ENCODE measurements at regions not wholly inside any gene's neighbourhood (a gene's known extent, or its start where the extent isn't known, plus 50 kb on each side); places are given as distances from the start of the nearest gene placed in this dataset.

- no peak overlapping the region for H3K9ac ChIP-seq (ENCODE audit: low read depth, low read length)
- no peaks in the 10 kb centered on the region for H3K36me3 ChIP-seq (ENCODE audit: control insufficient read depth, insufficient read depth, low read length)
- H3K27me3 ChIP-seq (ENCODE audit: control insufficient read depth, insufficient read depth, low read length): no peaks in the 10 kb centered on the region
- no peaks in the 10 kb centered on the region for H3K9me3 ChIP-seq (ENCODE audit: control insufficient read depth, insufficient read depth, low read length)
- peaks cover 4% of the 10 kb centered on the region for H3K4me1 ChIP-seq (ENCODE audit: control insufficient read depth, insufficient read depth, low read length)
- H3K4me3 ChIP-seq (ENCODE audit: low read depth, low read length): no peak overlapping the region
Observed at GRCh38 chr5:30871196-30871595, 322.3 kb upstream of the CDH6 start.

DNA sequence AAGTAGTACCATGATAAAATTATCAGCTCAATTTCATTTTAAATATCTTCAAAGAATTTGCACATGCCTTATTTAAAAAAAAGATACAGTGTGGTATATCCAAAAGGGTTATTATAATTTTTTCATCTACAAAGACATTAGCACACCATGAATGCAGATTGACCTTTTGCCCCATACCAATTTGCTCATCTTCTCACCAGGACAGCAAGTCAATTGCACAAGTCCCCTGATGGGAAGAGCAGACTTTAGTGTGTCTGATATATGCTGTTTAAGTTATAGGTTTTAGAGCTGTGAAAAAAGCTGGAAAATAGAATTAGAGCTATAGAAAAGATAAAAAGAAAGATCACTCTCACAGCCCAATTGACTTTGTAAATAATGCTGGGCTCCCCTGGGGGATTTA, 325.8 kb upstream of the CDH6 start:
- Histone ChIP-seq H3K4me1 (ENCODE audit: control insufficient read depth, insufficient read depth, low read length) (peaks cover 4% of the 10 kb centered on the region), H3K9me3 (ENCODE audit: control insufficient read depth, insufficient read depth, low read length) (no peaks in the 10 kb centered on the region), H3K9ac (ENCODE audit: low read depth, low read length) (no peak overlapping the region), H3K36me3 (ENCODE audit: control insufficient read depth, insufficient read depth, low read length) (no peaks in the 10 kb centered on the region), H3K4me3 (ENCODE audit: low read depth, low read length) (no peak overlapping the region), H3K27me3 (ENCODE audit: control insufficient read depth, insufficient read depth, low read length) (no peaks in the 10 kb centered on the region)

DNA sequence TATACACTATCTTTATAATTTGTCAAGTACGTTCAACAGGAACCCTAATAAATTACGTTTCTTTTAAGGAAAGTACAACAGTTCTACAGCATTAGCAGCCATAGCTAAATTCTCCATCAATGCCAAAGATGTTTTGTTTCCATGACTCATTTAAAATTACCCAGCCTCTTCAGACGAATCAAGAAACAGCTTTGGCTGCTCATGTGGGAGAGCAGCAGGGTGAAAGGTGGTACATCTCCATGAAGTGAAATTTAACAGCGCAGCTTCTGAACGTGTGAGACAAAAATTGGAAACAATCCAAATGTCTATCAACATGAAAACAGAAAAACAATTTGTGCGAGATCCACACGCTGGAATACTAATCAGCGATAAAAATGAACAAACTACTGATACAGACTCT, 327.3 kb upstream of the CDH6 start:
- Histone ChIP-seq H3K36me3 (ENCODE audit: control insufficient read depth, insufficient read depth, low read length) (no peaks in the 10 kb centered on the region), H3K27me3 (ENCODE audit: control insufficient read depth, insufficient read depth, low read length) (no peaks in the 10 kb centered on the region), H3K4me1 (ENCODE audit: control insufficient read depth, insufficient read depth, low read length) (peaks cover 4% of the 10 kb centered on the region), H3K9me3 (ENCODE audit: control insufficient read depth, insufficient read depth, low read length) (no peaks in the 10 kb centered on the region), H3K4me3 (ENCODE audit: low read depth, low read length) (no peak overlapping the region), H3K9ac (ENCODE audit: low read depth, low read length) (no peak overlapping the region)

- Histone ChIP-seq H3K9ac (ENCODE audit: low read depth, low read length) (no peak overlapping the region), H3K4me1 (ENCODE audit: control insufficient read depth, insufficient read depth, low read length) (no peaks in the 10 kb centered on the region), H3K27me3 (ENCODE audit: control insufficient read depth, insufficient read depth, low read length) (no peaks in the 10 kb centered on the region), H3K4me3 (ENCODE audit: low read depth, low read length) (no peak overlapping the region), H3K36me3 (ENCODE audit: control insufficient read depth, insufficient read depth, low read length) (no peaks in the 10 kb centered on the region), H3K9me3 (ENCODE audit: control insufficient read depth, insufficient read depth, low read length) (no peaks in the 10 kb centered on the region)
Observed at GRCh38 chr5:30856242-30856641, 337.2 kb upstream of the CDH6 start.

- H3K4me1 ChIP-seq (ENCODE audit: control insufficient read depth, insufficient read depth, low read length): no peaks in the 10 kb centered on the region
- no peak overlapping the region for H3K9ac ChIP-seq (ENCODE audit: low read depth, low read length)
- H3K9me3 ChIP-seq (ENCODE audit: control insufficient read depth, insufficient read depth, low read length): no peaks in the 10 kb centered on the region
- no peak overlapping the region for H3K4me3 ChIP-seq (ENCODE audit: low read depth, low read length)
- H3K36me3 ChIP-seq (ENCODE audit: control insufficient read depth, insufficient read depth, low read length): no peaks in the 10 kb centered on the region
- no peaks in the 10 kb centered on the region for H3K27me3 ChIP-seq (ENCODE audit: control insufficient read depth, insufficient read depth, low read length)
Observed at GRCh38 chr5:30853158-30853557, 340.3 kb upstream of the CDH6 start.

- no peak overlapping the region for H3K9ac ChIP-seq (ENCODE audit: low read depth, low read length)
- no peaks in the 10 kb centered on the region for H3K9me3 ChIP-seq (ENCODE audit: control insufficient read depth, insufficient read depth, low read length)
- H3K4me1 ChIP-seq (ENCODE audit: control insufficient read depth, insufficient read depth, low read length): no peaks in the 10 kb centered on the region
- H3K27me3 ChIP-seq (ENCODE audit: control insufficient read depth, insufficient read depth, low read length): no peaks in the 10 kb centered on the region
- H3K36me3 ChIP-seq (ENCODE audit: control insufficient read depth, insufficient read depth, low read length): no peaks in the 10 kb centered on the region
- no peak overlapping the region for H3K4me3 ChIP-seq (ENCODE audit: low read depth, low read length)
Observed at GRCh38 chr5:30850866-30851265, 342.6 kb upstream of the CDH6 start.

- no peaks in the 10 kb centered on the region for H3K4me1 ChIP-seq (ENCODE audit: control insufficient read depth, insufficient read depth, low read length)
- H3K4me3 ChIP-seq (ENCODE audit: low read depth, low read length): no peak overlapping the region
- no peaks in the 10 kb centered on the region for H3K36me3 ChIP-seq (ENCODE audit: control insufficient read depth, insufficient read depth, low read length)
- H3K27me3 ChIP-seq (ENCODE audit: control insufficient read depth, insufficient read depth, low read length): no peaks in the 10 kb centered on the region
- H3K9ac ChIP-seq (ENCODE audit: low read depth, low read length): no peak overlapping the region
- no peaks in the 10 kb centered on the region for H3K9me3 ChIP-seq (ENCODE audit: control insufficient read depth, insufficient read depth, low read length)
Observed at GRCh38 chr5:30849931-30850710, 343.4 kb upstream of the CDH6 start.

- H3K4me3 ChIP-seq (ENCODE audit: low read depth, low read length): no peak overlapping the region
- no peaks in the 10 kb centered on the region for H3K9me3 ChIP-seq (ENCODE audit: control insufficient read depth, insufficient read depth, low read length)
- no peak overlapping the region for H3K9ac ChIP-seq (ENCODE audit: low read depth, low read length)
- H3K36me3 ChIP-seq (ENCODE audit: control insufficient read depth, insufficient read depth, low read length): no peaks in the 10 kb centered on the region
- no peaks in the 10 kb centered on the region for H3K27me3 ChIP-seq (ENCODE audit: control insufficient read depth, insufficient read depth, low read length)
- no peaks in the 10 kb centered on the region for H3K4me1 ChIP-seq (ENCODE audit: control insufficient read depth, insufficient read depth, low read length)
Observed at GRCh38 chr5:30846171-30846570, 347.3 kb upstream of the CDH6 start.

- H3K9me3 ChIP-seq (ENCODE audit: control insufficient read depth, insufficient read depth, low read length): no peaks in the 10 kb centered on the region
Observed at GRCh38 chr5:30845194-30845593, 348.3 kb upstream of the CDH6 start.

GRCh38 chr5:30843541-30843940, 349.9 kb upstream of the CDH6 start:
- no peak overlapping the region for H3K9ac ChIP-seq (ENCODE audit: low read depth, low read length)
- H3K9me3 ChIP-seq (ENCODE audit: control insufficient read depth, insufficient read depth, low read length): no peaks in the 10 kb centered on the region
- no peaks in the 10 kb centered on the region for H3K27me3 ChIP-seq (ENCODE audit: control insufficient read depth, insufficient read depth, low read length)
- H3K36me3 ChIP-seq (ENCODE audit: control insufficient read depth, insufficient read depth, low read length): no peaks in the 10 kb centered on the region
- no peak overlapping the region for H3K4me3 ChIP-seq (ENCODE audit: low read depth, low read length)
- no peaks in the 10 kb centered on the region for H3K4me1 ChIP-seq (ENCODE audit: control insufficient read depth, insufficient read depth, low read length)

More at GRCh38 chr5:30845194-30845593, 348.3 kb upstream of the CDH6 start:
- Histone ChIP-seq H3K4me3 (ENCODE audit: low read depth, low read length) (no peak overlapping the region), H3K4me1 (ENCODE audit: control insufficient read depth, insufficient read depth, low read length) (no peaks in the 10 kb centered on the region), H3K27me3 (ENCODE audit: control insufficient read depth, insufficient read depth, low read length) (no peaks in the 10 kb centered on the region), H3K36me3 (ENCODE audit: control insufficient read depth, insufficient read depth, low read length) (no peaks in the 10 kb centered on the region), H3K9ac (ENCODE audit: low read depth, low read length) (no peak overlapping the region)

DNA sequence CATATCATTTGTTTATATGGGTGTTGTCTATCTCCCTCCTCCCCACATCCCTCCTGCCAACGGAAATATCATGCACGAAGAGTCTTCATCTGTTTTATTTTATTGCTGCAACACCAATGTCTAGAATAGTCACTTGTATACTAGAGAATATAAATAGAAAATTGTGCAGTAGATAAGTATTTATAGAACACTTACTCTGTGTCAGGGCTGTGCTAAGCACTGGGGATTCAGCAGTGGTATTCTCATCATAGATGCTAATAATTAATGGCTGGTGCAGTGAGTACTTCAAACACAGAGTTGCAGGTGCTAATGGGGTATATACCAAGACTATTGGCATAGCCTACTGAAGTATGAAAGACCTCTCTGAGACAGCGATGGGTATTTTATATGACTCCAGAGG, 353.5 kb upstream of the CDH6 start:
- Histone ChIP-seq H3K9ac (ENCODE audit: low read depth, low read length) (no peak overlapping the region), H3K4me3 (ENCODE audit: low read depth, low read length) (no peak overlapping the region), H3K9me3 (ENCODE audit: control insufficient read depth, insufficient read depth, low read length) (no peaks in the 10 kb centered on the region), H3K27me3 (ENCODE audit: control insufficient read depth, insufficient read depth, low read length) (no peaks in the 10 kb centered on the region), H3K4me1 (ENCODE audit: control insufficient read depth, insufficient read depth, low read length) (no peaks in the 10 kb centered on the region), H3K36me3 (ENCODE audit: control insufficient read depth, insufficient read depth, low read length) (no peaks in the 10 kb centered on the region)

- Histone ChIP-seq H3K9ac (ENCODE audit: low read depth, low read length) (no peak overlapping the region), H3K36me3 (ENCODE audit: control insufficient read depth, insufficient read depth, low read length) (no peaks in the 10 kb centered on the region), H3K4me1 (ENCODE audit: control insufficient read depth, insufficient read depth, low read length) (no peaks in the 10 kb centered on the region), H3K4me3 (ENCODE audit: low read depth, low read length) (no peak overlapping the region), H3K27me3 (ENCODE audit: control insufficient read depth, insufficient read depth, low read length) (no peaks in the 10 kb centered on the region), H3K9me3 (ENCODE audit: control insufficient read depth, insufficient read depth, low read length) (no peaks in the 10 kb centered on the region)
Observed at GRCh38 chr5:30838936-30839496, 354.5 kb upstream of the CDH6 start.
